Loucy (cell line): ENCODE measurements at regions not wholly inside any gene's neighbourhood (a gene's known extent, or its start where the extent isn't known, plus 50 kb on each side); places are given as distances from the start of the nearest gene placed in this dataset.

Experiments
- CTCF ChIP-seq: fragments of 200-600 bp; sonication (generic); conservative IDR thresholded peaks from 2 replicates; pipeline ENCODE4 v1.5.1; 2014; ENCODE audit warnings: mild to moderate bottlenecking, antibody characterized with exemption, low read length
- EZH2phosphoT487 ChIP-seq: fragments of 200-600 bp; IDR thresholded peaks from 2 replicates; pipeline ENCODE4 v1.6.1; 2018; ENCODE audit warnings: antibody characterized with exemption, mild to moderate bottlenecking, moderate library complexity, borderline replicate concordance

GRCh38 chr5:116900793-116901192 lies 326.2 kb upstream of the SEMA6A start:
- TF ChIP-seq CTCF (no peak), EZH2phosphoT487 (no peak)
